K562 (cell line): ENCODE measurements at regions not wholly inside any gene's neighbourhood (a gene's known extent, or its start where the extent isn't known, plus 50 kb on each side); places are given as distances from the start of the nearest gene placed in this dataset.
A peak's percentile ranks its signal among the peaks of the same experiment; 100 is the strongest.

ENCODE experiments used
- DPF2 ChIP-seq: fragments of 450-650 bp; IDR thresholded peaks from 2 replicates; pipeline ENCODE4 v1.6.1; 2016
- HCFC1 ChIP-seq: IDR thresholded peaks from 2 replicates; pipeline ENCODE4 v1.6.1; 2012; ENCODE audit warnings: low read depth, low read length, improper control_type of control experiment
- KLF6 ChIP-seq: fragments of 250-450 bp; sonication (Bioruptor Pico); IDR thresholded peaks from 2 replicates; pipeline ENCODE4 v1.4.0; 2020; ENCODE audit warnings: mild to moderate bottlenecking, moderate library complexity, borderline replicate concordance
- NR2C2 ChIP-seq, 2 experiments: fragments of 200-800 bp in 1 of 2; sonication (Bioruptor generic) in 1 of 2; sonication (generic) in 1 of 2; formaldehyde crosslinking in 1 of 2; IDR thresholded peaks; 2 replicates each; pipeline versions ENCODE4 v1.6.1 to v1.8.0; 2016 to 2022; ENCODE audit warnings: mild to moderate bottlenecking in 1 of 2, missing compliant biosample characterization in 1 of 2, missing genetic modification characterization in 1 of 2, missing genetic modification reagents in 1 of 2
- PTRF ChIP-seq: fragments of 450-650 bp; IDR thresholded peaks from 2 replicates; pipeline ENCODE4 v1.6.1; 2016; ENCODE audit warnings: mild to moderate bottlenecking, missing genetic modification characterization, missing compliant biosample characterization
- PTTG1 ChIP-seq: fragments of 450-650 bp; IDR thresholded peaks from 2 replicates; pipeline ENCODE4 v1.6.1; 2016; ENCODE audit warnings: low read depth, mild to moderate bottlenecking, missing genetic modification characterization, missing compliant biosample characterization
- RHOXF2B ChIP-seq: fragments of 250-450 bp; sonication (Bioruptor Pico); conservative IDR thresholded peaks from 2 replicates; pipeline ENCODE4 v1.5.1; 2021
- TAF7 ChIP-seq: fragments of 450-650 bp; IDR thresholded peaks from 2 replicates; pipeline ENCODE4 v1.6.1; 2016; ENCODE audit warnings: missing genetic modification characterization, missing compliant biosample characterization
- ZC3H8 ChIP-seq: fragments of 450-650 bp; IDR thresholded peaks from 2 replicates; pipeline ENCODE4 v1.6.1; 2017
- ZNF592 ChIP-seq: fragments of 450-650 bp; IDR thresholded peaks from 2 replicates; pipeline ENCODE4 v1.6.1; 2017; ENCODE audit warnings: antibody characterized with exemption, mild to moderate bottlenecking
- TF ChIP-seq, protein P1 (sequence below), 3 experiments: fragments of 200-800 bp in 1 of 3; sonication (Bioruptor generic) in 1 of 3; sonication (generic) in 1 of 3; formaldehyde crosslinking in 1 of 3; IDR thresholded peaks; 2 replicates each; pipeline versions ENCODE4 v1.6.1 to v1.8.0; 2016 to 2022; ENCODE audit warnings: mild to moderate bottlenecking in 2 of 3, missing compliant biosample characterization in 2 of 3, missing genetic modification characterization in 2 of 3, missing genetic modification reagents in 1 of 3

- TF ChIP-seq ZNF592: peak; percentile 77
- TF ChIP-seq DPF2: no peak
- TF ChIP-seq KLF6 (CRISPR knock-in tag): 0 out of 2 replicates have a peak, but pooled peaks have one; percentile 17
- TF ChIP-seq PTRF (tag): peak; percentile 39; the same call in 1 of the 2 replicates
- TF ChIP-seq TAF7 (tag): 0 out of 2 replicates have a peak, but pooled peaks have one; percentile 28
- no peak for TF ChIP-seq ZC3H8
- TF ChIP-seq, protein P1, sequence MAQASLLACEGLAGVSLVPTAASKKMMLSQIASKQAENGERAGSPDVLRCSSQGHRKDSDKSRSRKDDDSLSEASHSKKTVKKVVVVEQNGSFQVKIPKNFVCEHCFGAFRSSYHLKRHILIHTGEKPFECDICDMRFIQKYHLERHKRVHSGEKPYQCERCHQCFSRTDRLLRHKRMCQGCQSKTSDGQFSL (CRISPR knock-in tag; IDR thresholded peaks at IDR 0.05): no peak
- TF ChIP-seq, protein P1 (tag; IDR thresholded peaks at IDR 0.05): peak in 1 of 2 experiments; percentile 36; a peak in 1 of 4 replicates
- no peak for TF ChIP-seq RHOXF2B (CRISPR knock-in tag)
- no peak for TF ChIP-seq HCFC1
- peak; percentile 26; the same call in 1 of the 2 replicates for TF ChIP-seq PTTG1 (tag)
- TF ChIP-seq NR2C2 (CRISPR knock-in tag; IDR thresholded peaks at IDR 0.05): no peak
- TF ChIP-seq NR2C2 (tag; IDR thresholded peaks at IDR 0.05): peak; percentile 36; the same call in 1 of the 2 replicates
These were observed 62.1 kb upstream of the EXOC1L start (continued) for GRCh38 chr4:55757356-55757952.
